IPS-18c (cell line): ENCODE measurements at regions not wholly inside any gene's neighbourhood (a gene's known extent, or its start where the extent isn't known, plus 50 kb on each side); places are given as distances from the start of the nearest gene placed in this dataset.
"Not testable (repeated sequence)": the region's sequence is repeated elsewhere in the genome, so short reads cannot be mapped to it uniquely, and the experiment has no call there.

Experiments
- H3K4me3 ChIP-seq: 2 replicates; pipeline ENCODE4 v1.7.0; 2013; ENCODE audit warnings: low read depth, mild to moderate bottlenecking, low read length, moderate library complexity; ENCODE audit not compliant: insufficient read depth
- H3K9me3 ChIP-seq: one replicate; pipeline ENCODE4 v1.6.1; 2013; ENCODE audit warnings: mild to moderate bottlenecking, low read length, moderate library complexity; ENCODE audit not compliant: control insufficient read depth, insufficient read depth

GRCh38 chr1:101437800-101438199 is 201.0 kb downstream of the S1PR1 start:
- Histone ChIP-seq H3K4me3 (no peak overlapping the region), H3K9me3 (no peaks in the 10 kb centered on the region)

DNA sequence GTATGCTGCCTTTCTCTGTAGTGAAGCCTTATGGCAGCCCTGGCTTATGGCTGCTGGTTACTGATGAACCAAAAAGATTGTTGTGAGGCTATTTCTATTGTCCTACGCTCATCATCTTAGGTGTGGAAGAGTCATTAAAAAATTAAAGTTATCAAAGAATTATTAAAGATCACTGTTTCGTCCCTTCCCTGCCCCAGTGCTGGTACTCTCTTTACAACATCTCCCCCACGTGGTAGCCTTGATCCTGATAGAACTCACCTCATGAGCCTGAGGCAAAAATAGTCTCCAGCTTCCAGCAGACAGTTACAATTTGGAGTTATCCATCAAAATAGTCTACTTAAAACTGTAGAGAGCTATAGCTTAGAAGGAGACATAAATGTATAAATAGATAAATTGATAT is 201.5 kb downstream of the S1PR1 start:
- no peak overlapping the region for H3K4me3 ChIP-seq
- no peaks in the 10 kb centered on the region for H3K9me3 ChIP-seq

DNA sequence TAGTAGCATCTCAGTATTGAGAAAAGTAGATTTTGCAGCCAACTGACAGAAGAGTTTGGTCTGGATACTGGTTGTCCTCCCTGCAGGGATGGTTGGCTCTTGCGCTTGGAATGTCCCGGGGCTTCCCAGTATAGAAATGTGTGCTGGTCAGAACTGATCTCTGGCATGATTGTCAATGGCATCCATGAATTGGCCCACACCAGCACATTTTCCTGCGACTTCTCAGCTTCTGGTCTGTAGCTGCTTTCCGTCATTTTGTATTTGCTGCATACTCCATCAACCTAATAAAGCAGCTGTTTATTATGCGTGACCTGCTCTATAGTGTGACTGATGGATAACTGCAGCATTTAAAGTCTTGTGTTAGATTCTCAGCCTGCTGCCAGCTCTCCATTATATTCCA is 203.7 kb downstream of the S1PR1 start:
- H3K9me3 ChIP-seq, result no peaks in the 10 kb centered on the region
- H3K4me3 ChIP-seq, result no peak overlapping the region

DNA sequence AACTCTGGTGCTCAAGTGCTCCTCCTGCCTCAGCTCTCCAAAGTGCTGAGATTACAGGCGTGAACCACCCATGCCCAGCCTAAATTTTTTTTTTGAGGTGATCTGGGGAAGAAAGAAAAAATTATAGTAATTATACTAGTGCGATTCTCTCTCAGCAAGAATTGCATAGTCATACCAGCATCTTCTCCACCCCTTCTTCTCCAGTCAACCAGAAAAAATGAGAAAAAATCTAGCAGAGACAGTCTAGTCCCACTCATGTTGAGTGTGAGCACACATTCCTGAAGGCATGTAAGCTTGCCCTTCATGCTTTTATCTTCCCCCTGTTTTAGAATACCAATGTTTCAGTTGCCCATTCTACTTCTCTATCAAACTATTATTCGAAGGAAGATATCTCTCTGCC is 207.6 kb downstream of the S1PR1 start:
- Histone ChIP-seq H3K9me3 (no peaks in the 10 kb centered on the region), H3K4me3 (no peak overlapping the region)

- H3K4me3 ChIP-seq, result no peak overlapping the region
- H3K9me3 ChIP-seq, result peaks cover 2% of the 10 kb centered on the region
Observed at GRCh38 chr1:101444873-101445618, 208.2 kb downstream of the S1PR1 start.

GRCh38 chr1:101448018-101448417 is 211.2 kb downstream of the S1PR1 start:
- Histone ChIP-seq H3K4me3 (no peak overlapping the region), H3K9me3 (peaks cover 4% of the 10 kb centered on the region)

DNA sequence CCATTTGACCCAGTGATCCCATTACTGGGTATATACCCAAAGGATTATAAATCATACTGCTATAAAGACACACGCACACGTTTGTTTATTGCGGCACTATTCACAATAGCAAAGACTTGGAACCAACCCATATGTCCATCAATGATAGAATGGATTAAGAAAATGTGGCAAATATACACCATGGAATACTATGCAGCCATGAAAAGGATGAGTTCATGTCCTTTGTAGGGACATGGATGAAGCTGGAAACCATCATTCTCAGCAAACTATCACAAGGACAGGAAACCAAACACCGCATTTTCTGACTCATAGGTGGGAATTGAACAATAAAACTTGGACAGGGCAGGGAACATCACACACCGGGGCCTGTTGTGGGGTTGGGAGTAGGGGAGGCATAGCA is 213.9 kb downstream of the S1PR1 start:
- H3K9me3 ChIP-seq, H3K4me3 ChIP-seq: not testable (repeated sequence)

DNA sequence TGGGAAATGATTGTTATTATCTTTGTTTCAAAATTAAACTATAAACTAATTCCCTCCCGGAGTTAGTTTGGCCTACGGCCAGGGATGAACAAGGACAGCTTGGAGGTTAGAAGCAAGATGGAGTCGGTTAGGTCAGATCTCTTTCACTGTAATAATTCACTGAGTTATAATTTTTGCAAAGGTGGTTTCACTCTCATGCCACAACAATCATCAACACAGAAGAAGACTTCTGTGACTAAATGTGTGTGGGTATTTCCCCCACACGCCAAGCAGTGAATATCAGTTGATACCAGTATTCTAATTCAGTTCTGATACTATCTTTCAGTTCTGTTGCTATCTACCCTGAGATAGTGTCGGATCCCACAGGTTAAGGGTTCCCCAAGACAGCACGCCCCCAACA is 215.1 kb downstream of the S1PR1 start:
- Histone ChIP-seq H3K9me3 (peaks cover 4% of the 10 kb centered on the region), H3K4me3 (no peak overlapping the region)

DNA sequence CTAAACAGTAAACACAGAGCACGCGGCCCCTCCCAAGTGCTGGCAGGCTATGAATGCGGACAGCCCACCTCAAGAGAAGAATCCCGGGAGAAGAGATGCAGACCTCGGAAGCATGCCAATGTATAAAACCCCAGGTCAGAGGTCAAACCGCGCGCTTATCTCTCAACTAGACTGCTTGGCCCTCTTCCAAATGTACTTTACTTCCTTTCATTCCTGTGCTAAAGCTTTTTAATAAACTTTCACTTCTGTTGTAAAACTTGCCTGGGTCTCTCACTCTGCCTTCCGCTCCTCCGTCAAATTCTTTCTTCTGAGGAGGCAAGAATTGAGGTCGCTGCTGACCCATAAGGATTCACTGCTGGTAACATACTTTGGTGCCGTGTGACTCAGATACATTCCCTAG is 216.0 kb downstream of the S1PR1 start:
- peaks cover 4% of the 10 kb centered on the region for H3K9me3 ChIP-seq
- H3K4me3 ChIP-seq, result no peak overlapping the region

DNA sequence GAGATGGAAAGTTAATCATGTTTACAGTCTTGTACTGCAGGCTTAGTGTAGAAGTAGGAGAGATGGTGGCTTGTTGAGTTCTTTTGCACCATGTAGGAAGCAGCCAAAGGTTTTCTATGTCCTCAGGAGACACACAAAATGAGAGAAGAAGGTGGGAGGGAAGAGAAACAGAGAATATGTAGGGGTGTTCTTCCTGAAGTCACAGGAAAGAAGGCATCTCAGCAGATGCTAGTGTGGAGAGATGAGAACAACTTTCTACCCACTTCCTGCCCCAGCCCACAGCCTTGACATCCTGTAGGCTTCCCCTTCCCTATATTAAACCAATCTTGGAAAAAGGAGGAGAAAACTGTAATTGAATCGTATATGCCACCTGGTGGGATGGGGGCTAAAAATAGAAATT is 217.0 kb downstream of the S1PR1 start:
- no peak overlapping the region for H3K4me3 ChIP-seq
- peaks cover 4% of the 10 kb centered on the region for H3K9me3 ChIP-seq

- Histone ChIP-seq H3K4me3 (no peak overlapping the region), H3K9me3 (peaks cover 2% of the 10 kb centered on the region)
Observed at GRCh38 chr1:101455166-101455565, 218.3 kb downstream of the S1PR1 start.

- Histone ChIP-seq H3K4me3 (no peak overlapping the region), H3K9me3 (no peaks in the 10 kb centered on the region)
Observed at GRCh38 chr1:101460739-101461138, 223.9 kb downstream of the S1PR1 start.

DNA sequence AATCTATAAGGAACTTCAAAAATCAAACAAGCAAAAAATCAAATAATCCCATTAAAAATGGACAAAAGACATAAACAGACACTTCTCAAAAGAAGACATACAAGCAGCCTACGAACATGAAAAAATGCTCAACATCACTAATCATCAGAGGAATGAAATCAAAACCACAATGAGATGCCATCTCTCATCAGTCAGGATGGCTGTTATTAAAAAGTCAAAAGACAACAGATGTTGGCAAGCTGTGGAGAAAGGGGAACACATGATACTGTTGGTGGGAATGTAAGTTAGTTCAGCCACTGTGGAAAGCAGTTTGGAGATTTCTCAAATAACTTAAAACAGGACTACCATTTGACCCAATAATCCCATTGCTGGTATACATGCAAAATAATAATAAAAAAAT is 226.4 kb downstream of the S1PR1 start:
- H3K4me3 ChIP-seq, result no peak overlapping the region
- no peaks in the 10 kb centered on the region for H3K9me3 ChIP-seq

DNA sequence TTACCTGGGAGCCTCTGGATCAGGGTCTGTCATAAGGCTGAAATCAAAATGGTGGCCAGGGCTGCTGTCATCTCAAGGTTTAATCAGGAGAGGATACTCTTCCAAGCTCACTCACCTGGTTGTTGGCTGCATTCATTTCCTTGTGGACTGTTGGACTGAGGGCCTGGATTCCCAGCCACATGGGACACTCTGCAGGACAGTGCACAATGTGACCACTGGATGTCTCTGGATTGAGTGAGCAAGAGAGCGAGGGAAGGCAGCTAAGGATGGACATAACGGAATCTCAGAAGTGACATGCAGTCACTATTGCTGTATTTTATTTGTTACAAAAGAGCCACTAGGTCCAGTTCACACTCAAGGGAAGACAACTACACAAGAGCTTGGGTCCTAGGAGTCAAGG is 229.1 kb downstream of the S1PR1 start:
- no peak overlapping the region for H3K4me3 ChIP-seq
- H3K9me3 ChIP-seq, result no peaks in the 10 kb centered on the region

- Histone ChIP-seq H3K4me3 (no peak overlapping the region), H3K9me3 (no peaks in the 10 kb centered on the region)
Observed at GRCh38 chr1:101474039-101474665, 237.3 kb downstream of the S1PR1 start.

GRCh38 chr1:101476541-101476940 is 239.7 kb downstream of the S1PR1 start:
- no peak overlapping the region for H3K4me3 ChIP-seq
- no peaks in the 10 kb centered on the region for H3K9me3 ChIP-seq

- H3K4me3 ChIP-seq, result no peak overlapping the region
- H3K9me3 ChIP-seq, result no peaks in the 10 kb centered on the region
Observed at GRCh38 chr1:101479945-101480344, 243.1 kb downstream of the S1PR1 start.

- Histone ChIP-seq H3K9me3 (no peaks in the 10 kb centered on the region), H3K4me3 (no peak overlapping the region)
Observed at GRCh38 chr1:101482306-101482705, 245.5 kb downstream of the S1PR1 start.
